ENCODE measurements at regions not wholly inside any gene's neighbourhood (a gene's known extent, or its start where the extent isn't known, plus 50 kb on each side); places are given as distances from the start of the nearest gene placed in this dataset.

DNA sequence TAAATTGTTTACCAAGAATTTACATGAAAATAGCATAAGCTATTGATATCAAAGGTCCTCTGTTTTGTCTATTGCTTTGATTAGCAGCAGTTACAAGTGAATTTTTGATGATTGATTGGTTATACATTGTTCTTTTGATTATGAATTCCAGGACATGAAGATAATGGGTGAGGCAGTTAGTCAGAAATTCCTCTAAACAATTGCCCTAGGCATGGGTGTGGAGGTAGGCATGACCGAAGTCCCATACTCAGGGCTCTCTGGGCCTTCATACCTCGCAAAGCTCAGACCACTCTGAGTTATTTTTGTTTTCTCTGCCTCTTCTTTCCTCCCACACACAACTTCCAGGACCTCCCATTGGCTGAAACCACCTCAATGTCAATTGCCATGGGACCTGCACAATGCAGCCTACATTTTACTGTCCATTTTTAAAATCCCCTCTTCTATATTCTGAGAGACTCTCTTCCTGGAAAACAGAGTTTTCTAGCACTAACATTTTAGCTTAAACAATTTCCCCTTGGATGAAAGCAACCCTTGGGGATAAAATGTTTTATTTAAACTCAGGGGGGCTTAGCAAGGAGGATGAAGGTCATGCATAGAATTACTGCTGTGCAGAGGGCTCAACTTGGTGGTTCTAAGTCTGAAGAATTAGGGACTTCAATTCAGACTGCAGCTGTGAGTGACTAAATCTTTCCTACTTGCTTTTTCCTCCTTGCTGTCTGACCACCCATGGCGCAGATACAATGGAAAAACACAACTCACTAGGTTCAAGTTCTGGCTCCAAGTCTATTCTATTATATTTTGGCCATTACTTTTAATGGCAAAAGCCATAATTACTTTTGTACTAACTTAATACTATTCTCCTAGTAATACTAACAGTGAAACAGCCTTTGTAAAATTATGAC lies 594.8 kb downstream of the NTRK3 start:
- Mint-ChIP-seq H3K4me3 (no peak overlapping the region), H3K9me3 (peaks cover 19% of the 10 kb centered on the region), H3K27me3 (ENCODE audit: insufficient read depth, low read depth, poor library complexity) (peaks cover 5% of the 10 kb centered on the region), H3K36me3 (ENCODE audit: low read depth) (peaks cover 5% of the 10 kb centered on the region; the same call in 2 of the 3 replicates), H3K4me1 (no peaks in the 10 kb centered on the region), H3K27ac (no peak overlapping the region)
- Histone ChIP-seq H4K20me1 (replicated peaks; ENCODE audit: insufficient read depth) (no peaks in the 10 kb centered on the region), H3K4me3 (no peak overlapping the region), H3K36me3 (ENCODE audit: insufficient read depth) (no peaks in the 10 kb centered on the region), H3K4me2 (no peak overlapping the region), H3K27me3 (ENCODE audit: insufficient read depth) (no peaks in the 10 kb centered on the region), H3K9me2 (ENCODE audit: insufficient read depth) (no peaks in the 10 kb centered on the region), H3K4me1 (ENCODE audit: insufficient read depth) (no peaks in the 10 kb centered on the region), H3F3A (replicated peaks; ENCODE audit: low read depth) (no peaks in the 10 kb centered on the region), H3K27ac (ENCODE audit: low read depth) (no peak overlapping the region), H2AFZ (no peak overlapping the region), H3K79me2 (replicated peaks; ENCODE audit: insufficient read depth) (no peaks in the 10 kb centered on the region)
- ATAC-seq = no peak
- TF ChIP-seq EZH2 (IDR thresholded peaks at IDR 0.05; ENCODE audit: low read depth, unreplicated experiment) = no peak
- TF ChIP-seq NANOG (IDR thresholded peaks at IDR 0.05; ENCODE audit: borderline replicate concordance) = no peak
- no peak for TF ChIP-seq JUNB (IDR thresholded peaks at IDR 0.05; ENCODE audit: unreplicated experiment)
- TF ChIP-seq POLR2AphosphoS5 (IDR thresholded peaks at IDR 0.05; ENCODE audit: low read depth) = no peak
- no peak for TF ChIP-seq STAT1 (IDR thresholded peaks at IDR 0.05; ENCODE audit: unreplicated experiment)
- TF ChIP-seq, protein P1, sequence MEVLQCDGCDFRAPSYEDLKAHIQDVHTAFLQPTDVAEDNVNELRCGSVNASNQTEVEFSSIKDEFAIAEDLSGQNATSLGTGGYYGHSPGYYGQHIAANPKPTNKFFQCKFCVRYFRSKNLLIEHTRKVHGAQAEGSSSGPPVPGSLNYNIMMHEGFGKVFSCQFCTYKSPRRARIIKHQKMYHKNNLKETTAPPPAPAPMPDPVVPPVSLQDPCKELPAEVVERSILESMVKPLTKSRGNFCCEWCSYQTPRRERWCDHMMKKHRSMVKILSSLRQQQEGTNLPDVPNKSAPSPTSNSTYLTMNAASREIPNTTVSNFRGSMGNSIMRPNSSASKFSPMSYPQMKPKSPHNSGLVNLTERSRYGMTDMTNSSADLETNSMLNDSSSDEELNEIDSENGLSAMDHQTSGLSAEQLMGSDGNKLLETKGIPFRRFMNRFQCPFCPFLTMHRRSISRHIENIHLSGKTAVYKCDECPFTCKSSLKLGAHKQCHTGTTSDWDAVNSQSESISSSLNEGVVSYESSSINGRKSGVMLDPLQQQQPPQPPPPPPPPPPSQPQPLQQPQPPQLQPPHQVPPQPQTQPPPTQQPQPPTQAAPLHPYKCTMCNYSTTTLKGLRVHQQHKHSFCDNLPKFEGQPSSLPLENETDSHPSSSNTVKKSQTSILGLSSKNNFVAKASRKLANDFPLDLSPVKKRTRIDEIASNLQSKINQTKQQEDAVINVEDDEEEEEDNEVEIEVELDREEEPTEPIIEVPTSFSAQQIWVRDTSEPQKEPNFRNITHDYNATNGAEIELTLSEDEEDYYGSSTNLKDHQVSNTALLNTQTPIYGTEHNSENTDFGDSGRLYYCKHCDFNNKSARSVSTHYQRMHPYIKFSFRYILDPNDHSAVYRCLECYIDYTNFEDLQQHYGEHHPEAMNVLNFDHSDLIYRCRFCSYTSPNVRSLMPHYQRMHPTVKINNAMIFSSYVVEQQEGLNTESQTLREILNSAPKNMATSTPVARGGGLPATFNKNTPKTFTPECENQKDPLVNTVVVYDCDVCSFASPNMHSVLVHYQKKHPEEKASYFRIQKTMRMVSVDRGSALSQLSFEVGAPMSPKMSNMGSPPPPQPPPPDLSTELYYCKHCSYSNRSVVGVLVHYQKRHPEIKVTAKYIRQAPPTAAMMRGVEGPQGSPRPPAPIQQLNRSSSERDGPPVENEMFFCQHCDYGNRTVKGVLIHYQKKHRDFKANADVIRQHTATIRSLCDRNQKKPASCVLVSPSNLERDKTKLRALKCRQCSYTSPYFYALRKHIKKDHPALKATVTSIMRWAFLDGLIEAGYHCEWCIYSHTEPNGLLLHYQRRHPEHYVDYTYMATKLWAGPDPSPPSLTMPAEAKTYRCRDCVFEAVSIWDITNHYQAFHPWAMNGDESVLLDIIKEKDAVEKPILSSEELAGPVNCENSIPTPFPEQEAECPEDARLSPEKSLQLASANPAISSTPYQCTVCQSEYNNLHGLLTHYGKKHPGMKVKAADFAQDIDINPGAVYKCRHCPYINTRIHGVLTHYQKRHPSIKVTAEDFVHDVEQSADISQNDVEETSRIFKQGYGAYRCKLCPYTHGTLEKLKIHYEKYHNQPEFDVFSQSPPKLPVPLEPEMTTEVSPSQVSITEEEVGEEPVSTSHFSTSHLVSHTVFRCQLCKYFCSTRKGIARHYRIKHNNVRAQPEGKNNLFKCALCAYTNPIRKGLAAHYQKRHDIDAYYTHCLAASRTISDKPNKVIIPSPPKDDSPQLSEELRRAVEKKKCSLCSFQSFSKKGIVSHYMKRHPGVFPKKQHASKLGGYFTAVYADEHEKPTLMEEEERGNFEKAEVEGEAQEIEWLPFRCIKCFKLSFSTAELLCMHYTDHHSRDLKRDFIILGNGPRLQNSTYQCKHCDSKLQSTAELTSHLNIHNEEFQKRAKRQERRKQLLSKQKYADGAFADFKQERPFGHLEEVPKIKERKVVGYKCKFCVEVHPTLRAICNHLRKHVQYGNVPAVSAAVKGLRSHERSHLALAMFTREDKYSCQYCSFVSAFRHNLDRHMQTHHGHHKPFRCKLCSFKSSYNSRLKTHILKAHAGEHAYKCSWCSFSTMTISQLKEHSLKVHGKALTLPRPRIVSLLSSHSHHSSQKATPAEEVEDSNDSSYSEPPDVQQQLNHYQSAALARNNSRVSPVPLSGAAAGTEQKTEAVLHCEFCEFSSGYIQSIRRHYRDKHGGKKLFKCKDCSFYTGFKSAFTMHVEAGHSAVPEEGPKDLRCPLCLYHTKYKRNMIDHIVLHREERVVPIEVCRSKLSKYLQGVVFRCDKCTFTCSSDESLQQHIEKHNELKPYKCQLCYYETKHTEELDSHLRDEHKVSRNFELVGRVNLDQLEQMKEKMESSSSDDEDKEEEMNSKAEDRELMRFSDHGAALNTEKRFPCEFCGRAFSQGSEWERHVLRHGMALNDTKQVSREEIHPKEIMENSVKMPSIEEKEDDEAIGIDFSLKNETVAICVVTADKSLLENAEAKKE (CRISPR knock-in tag; IDR thresholded peaks at IDR 0.05) = no peak
- TF ChIP-seq, protein P2, sequence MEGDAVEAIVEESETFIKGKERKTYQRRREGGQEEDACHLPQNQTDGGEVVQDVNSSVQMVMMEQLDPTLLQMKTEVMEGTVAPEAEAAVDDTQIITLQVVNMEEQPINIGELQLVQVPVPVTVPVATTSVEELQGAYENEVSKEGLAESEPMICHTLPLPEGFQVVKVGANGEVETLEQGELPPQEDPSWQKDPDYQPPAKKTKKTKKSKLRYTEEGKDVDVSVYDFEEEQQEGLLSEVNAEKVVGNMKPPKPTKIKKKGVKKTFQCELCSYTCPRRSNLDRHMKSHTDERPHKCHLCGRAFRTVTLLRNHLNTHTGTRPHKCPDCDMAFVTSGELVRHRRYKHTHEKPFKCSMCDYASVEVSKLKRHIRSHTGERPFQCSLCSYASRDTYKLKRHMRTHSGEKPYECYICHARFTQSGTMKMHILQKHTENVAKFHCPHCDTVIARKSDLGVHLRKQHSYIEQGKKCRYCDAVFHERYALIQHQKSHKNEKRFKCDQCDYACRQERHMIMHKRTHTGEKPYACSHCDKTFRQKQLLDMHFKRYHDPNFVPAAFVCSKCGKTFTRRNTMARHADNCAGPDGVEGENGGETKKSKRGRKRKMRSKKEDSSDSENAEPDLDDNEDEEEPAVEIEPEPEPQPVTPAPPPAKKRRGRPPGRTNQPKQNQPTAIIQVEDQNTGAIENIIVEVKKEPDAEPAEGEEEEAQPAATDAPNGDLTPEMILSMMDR (conservative IDR thresholded peaks at IDR 0.05; ENCODE audit: low read depth in 2 of 2) = no peak
- TF ChIP-seq ZNF114 (CRISPR knock-in tag; IDR thresholded peaks at IDR 0.05) = no peak
- no peak for TF ChIP-seq CREB1 (CRISPR knock-in tag; IDR thresholded peaks at IDR 0.05; ENCODE audit: low read depth)
- TF ChIP-seq ZNF331 (CRISPR knock-in tag; IDR thresholded peaks at IDR 0.05; ENCODE audit: low read depth) = no peak
- TF ChIP-seq EZH2phosphoT487 (IDR thresholded peaks at IDR 0.05; ENCODE audit: unreplicated experiment) = no peak
- TF ChIP-seq, protein P3, sequence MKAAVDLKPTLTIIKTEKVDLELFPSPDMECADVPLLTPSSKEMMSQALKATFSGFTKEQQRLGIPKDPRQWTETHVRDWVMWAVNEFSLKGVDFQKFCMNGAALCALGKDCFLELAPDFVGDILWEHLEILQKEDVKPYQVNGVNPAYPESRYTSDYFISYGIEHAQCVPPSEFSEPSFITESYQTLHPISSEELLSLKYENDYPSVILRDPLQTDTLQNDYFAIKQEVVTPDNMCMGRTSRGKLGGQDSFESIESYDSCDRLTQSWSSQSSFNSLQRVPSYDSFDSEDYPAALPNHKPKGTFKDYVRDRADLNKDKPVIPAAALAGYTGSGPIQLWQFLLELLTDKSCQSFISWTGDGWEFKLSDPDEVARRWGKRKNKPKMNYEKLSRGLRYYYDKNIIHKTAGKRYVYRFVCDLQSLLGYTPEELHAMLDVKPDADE (IDR thresholded peaks at IDR 0.05) = no peak
- TF ChIP-seq, protein P4, sequence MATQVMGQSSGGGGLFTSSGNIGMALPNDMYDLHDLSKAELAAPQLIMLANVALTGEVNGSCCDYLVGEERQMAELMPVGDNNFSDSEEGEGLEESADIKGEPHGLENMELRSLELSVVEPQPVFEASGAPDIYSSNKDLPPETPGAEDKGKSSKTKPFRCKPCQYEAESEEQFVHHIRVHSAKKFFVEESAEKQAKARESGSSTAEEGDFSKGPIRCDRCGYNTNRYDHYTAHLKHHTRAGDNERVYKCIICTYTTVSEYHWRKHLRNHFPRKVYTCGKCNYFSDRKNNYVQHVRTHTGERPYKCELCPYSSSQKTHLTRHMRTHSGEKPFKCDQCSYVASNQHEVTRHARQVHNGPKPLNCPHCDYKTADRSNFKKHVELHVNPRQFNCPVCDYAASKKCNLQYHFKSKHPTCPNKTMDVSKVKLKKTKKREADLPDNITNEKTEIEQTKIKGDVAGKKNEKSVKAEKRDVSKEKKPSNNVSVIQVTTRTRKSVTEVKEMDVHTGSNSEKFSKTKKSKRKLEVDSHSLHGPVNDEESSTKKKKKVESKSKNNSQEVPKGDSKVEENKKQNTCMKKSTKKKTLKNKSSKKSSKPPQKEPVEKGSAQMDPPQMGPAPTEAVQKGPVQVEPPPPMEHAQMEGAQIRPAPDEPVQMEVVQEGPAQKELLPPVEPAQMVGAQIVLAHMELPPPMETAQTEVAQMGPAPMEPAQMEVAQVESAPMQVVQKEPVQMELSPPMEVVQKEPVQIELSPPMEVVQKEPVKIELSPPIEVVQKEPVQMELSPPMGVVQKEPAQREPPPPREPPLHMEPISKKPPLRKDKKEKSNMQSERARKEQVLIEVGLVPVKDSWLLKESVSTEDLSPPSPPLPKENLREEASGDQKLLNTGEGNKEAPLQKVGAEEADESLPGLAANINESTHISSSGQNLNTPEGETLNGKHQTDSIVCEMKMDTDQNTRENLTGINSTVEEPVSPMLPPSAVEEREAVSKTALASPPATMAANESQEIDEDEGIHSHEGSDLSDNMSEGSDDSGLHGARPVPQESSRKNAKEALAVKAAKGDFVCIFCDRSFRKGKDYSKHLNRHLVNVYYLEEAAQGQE (IDR thresholded peaks at IDR 0.05; ENCODE audit: unreplicated experiment) = no peak
- DNase-seq (ENCODE audit: low spot score) = no peak
